SJSA1 (cell line): ENCODE measurements at regions not wholly inside any gene's neighbourhood (a gene's known extent, or its start where the extent isn't known, plus 50 kb on each side); places are given as distances from the start of the nearest gene placed in this dataset.

Experiments
- DNase-seq, 2 experiments: peaks; one replicate each; pipeline ENCODE4 v3.0.0-alpha.2; 2015 to 2020; ENCODE audit warnings: low spot score in 2 of 2, low read depth in 1 of 2
- H3K27ac ChIP-seq: fragments of 250-450 bp; sonication (Bioruptor Pico); 2 replicates; pipeline ENCODE4 v1.5.1; 2020; ENCODE audit warnings: mild to moderate bottlenecking, moderate library complexity
- H3K27me3 ChIP-seq: fragments of 250-450 bp; sonication (Bioruptor Pico); replicated peaks from 2 replicates; pipeline ENCODE4 v1.5.1; 2020; ENCODE audit warnings: mild to moderate bottlenecking, moderate library complexity
- H3K36me3 ChIP-seq: fragments of 250-450 bp; sonication (Bioruptor Pico); 2 replicates; pipeline ENCODE4 v1.5.1; 2020; ENCODE audit warnings: mild to moderate bottlenecking
- H3K4me1 ChIP-seq: fragments of 250-450 bp; sonication (Bioruptor Pico); replicated peaks from 2 replicates; pipeline ENCODE4 v1.6.1; 2021; ENCODE audit warnings: mild to moderate bottlenecking
- H3K4me3 ChIP-seq: fragments of 250-450 bp; sonication (Bioruptor Pico); 2 replicates; pipeline ENCODE4 v1.5.1; 2020; ENCODE audit warnings: mild to moderate bottlenecking
- H3K9me3 ChIP-seq: fragments of 250-450 bp; sonication (Bioruptor Pico); replicated peaks from 2 replicates; pipeline ENCODE4 v1.5.1; 2020; ENCODE audit warnings: mild to moderate bottlenecking

GRCh38 chr5:165874851-165875250, 2369.4 kb downstream of the MAT2B start:
- Histone ChIP-seq H3K27me3 (no peaks in the 10 kb centered on the region), H3K9me3 (peaks cover 13% of the 10 kb centered on the region), H3K4me3 (no peak overlapping the region), H3K27ac (no peak overlapping the region), H3K4me1 (no peaks in the 10 kb centered on the region), H3K36me3 (no peaks in the 10 kb centered on the region)
- DNase-seq, result no peak

GRCh38 chr5:165876538-165876937, 2371.1 kb downstream of the MAT2B start:
- H3K27ac ChIP-seq, result no peak overlapping the region
- H3K27me3 ChIP-seq, result no peaks in the 10 kb centered on the region
- peaks cover 16% of the 10 kb centered on the region for H3K9me3 ChIP-seq
- no peaks in the 10 kb centered on the region for H3K36me3 ChIP-seq
- H3K4me3 ChIP-seq, result no peak overlapping the region
- DNase-seq, result no peak
- H3K4me1 ChIP-seq, result no peaks in the 10 kb centered on the region

DNA sequence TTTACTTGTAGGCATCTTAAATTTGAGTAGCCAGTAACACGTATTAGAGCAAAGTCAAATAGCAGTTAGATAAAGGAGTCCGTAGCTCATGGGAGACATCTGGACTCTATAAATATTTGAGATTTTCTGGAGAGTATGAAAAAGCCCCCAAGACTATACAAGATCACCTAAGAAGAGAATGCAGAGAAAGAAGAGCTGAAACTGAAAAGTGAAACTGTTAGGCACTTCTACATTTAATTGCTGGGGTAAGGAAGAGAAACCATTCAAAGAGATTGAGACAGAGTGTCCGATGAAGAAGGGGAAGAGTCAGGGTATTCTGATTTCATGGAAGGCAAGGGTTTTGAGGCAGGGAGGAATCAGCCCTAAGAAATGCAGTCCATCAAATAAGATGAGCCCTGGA, 2372.1 kb downstream of the MAT2B start:
- H3K9me3 ChIP-seq, result peaks cover 19% of the 10 kb centered on the region
- no peak for DNase-seq
- H3K4me1 ChIP-seq, result no peaks in the 10 kb centered on the region

GRCh38 chr5:165881259-165881658, 2375.8 kb downstream of the MAT2B start:
- Histone ChIP-seq H3K4me1 (no peaks in the 10 kb centered on the region), H3K36me3 (no peaks in the 10 kb centered on the region), H3K27me3 (no peaks in the 10 kb centered on the region), H3K27ac (no peak overlapping the region), H3K4me3 (no peak overlapping the region), H3K9me3 (peaks cover 24% of the 10 kb centered on the region)
- no peak for DNase-seq

More for the DNA sequence above, 2372.1 kb downstream of the MAT2B start:
- no peaks in the 10 kb centered on the region for H3K36me3 ChIP-seq
- H3K4me3 ChIP-seq, result no peak overlapping the region
- no peak overlapping the region for H3K27ac ChIP-seq
- H3K27me3 ChIP-seq, result no peaks in the 10 kb centered on the region

DNA sequence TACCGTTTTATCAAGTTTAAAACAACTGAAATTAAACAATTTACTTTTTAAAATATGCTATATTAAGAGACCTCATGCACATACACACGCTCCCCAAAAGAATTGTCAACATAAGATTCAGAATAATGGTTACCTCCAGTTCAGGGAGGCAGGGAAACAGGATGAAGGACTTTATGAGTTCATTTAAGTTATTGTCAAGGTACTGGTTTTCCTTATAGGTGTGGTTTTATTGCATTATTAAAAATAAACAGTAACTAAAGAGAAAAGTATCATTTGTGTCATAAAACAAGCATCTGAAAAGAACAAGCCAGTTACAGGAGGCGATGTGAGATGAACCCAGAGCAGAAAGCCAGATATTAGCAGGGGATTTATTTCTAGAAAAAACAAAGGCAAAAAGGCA, 2376.7 kb downstream of the MAT2B start:
- no peak for DNase-seq
- H3K27ac ChIP-seq, result no peak overlapping the region
- no peaks in the 10 kb centered on the region for H3K4me1 ChIP-seq
- H3K36me3 ChIP-seq, result no peaks in the 10 kb centered on the region
- no peak overlapping the region for H3K4me3 ChIP-seq
- peaks cover 20% of the 10 kb centered on the region for H3K9me3 ChIP-seq
- H3K27me3 ChIP-seq, result no peaks in the 10 kb centered on the region

- Histone ChIP-seq H3K27me3 (no peaks in the 10 kb centered on the region), H3K4me1 (no peaks in the 10 kb centered on the region), H3K36me3 (no peaks in the 10 kb centered on the region), H3K9me3 (peaks cover 30% of the 10 kb centered on the region), H3K4me3 (no peak overlapping the region), H3K27ac (no peak overlapping the region)
- DNase-seq, result no peak
Observed at GRCh38 chr5:165885623-165886350, 2380.4 kb downstream of the MAT2B start.

GRCh38 chr5:165887147-165887546, 2381.7 kb downstream of the MAT2B start:
- H3K9me3 ChIP-seq, result peaks cover 26% of the 10 kb centered on the region
- no peak overlapping the region for H3K27ac ChIP-seq
- H3K4me1 ChIP-seq, result no peaks in the 10 kb centered on the region
- H3K27me3 ChIP-seq, result no peaks in the 10 kb centered on the region
- H3K36me3 ChIP-seq, result no peaks in the 10 kb centered on the region
- DNase-seq, result no peak
- H3K4me3 ChIP-seq, result no peak overlapping the region

GRCh38 chr5:165892383-165892782, 2387.0 kb downstream of the MAT2B start:
- no peaks in the 10 kb centered on the region for H3K27me3 ChIP-seq
- no peaks in the 10 kb centered on the region for H3K4me1 ChIP-seq
- no peak overlapping the region for H3K4me3 ChIP-seq
- H3K36me3 ChIP-seq, result no peaks in the 10 kb centered on the region
- H3K9me3 ChIP-seq, result peaks cover 20% of the 10 kb centered on the region
- DNase-seq, result no peak
- H3K27ac ChIP-seq, result no peak overlapping the region

GRCh38 chr5:165894916-165895315, 2389.5 kb downstream of the MAT2B start:
- Histone ChIP-seq H3K36me3 (no peaks in the 10 kb centered on the region), H3K9me3 (peaks cover 7% of the 10 kb centered on the region), H3K4me3 (no peak overlapping the region), H3K27ac (no peak overlapping the region), H3K4me1 (no peaks in the 10 kb centered on the region), H3K27me3 (no peaks in the 10 kb centered on the region)
- DNase-seq, result no peak

GRCh38 chr5:165903835-165904234, 2387.6 kb upstream of the WWC1 start:
- Histone ChIP-seq H3K27me3 (no peaks in the 10 kb centered on the region), H3K27ac (no peak overlapping the region), H3K4me1 (no peaks in the 10 kb centered on the region), H3K9me3 (peaks cover 24% of the 10 kb centered on the region), H3K36me3 (no peaks in the 10 kb centered on the region), H3K4me3 (no peak overlapping the region)
- no peak for DNase-seq

DNA sequence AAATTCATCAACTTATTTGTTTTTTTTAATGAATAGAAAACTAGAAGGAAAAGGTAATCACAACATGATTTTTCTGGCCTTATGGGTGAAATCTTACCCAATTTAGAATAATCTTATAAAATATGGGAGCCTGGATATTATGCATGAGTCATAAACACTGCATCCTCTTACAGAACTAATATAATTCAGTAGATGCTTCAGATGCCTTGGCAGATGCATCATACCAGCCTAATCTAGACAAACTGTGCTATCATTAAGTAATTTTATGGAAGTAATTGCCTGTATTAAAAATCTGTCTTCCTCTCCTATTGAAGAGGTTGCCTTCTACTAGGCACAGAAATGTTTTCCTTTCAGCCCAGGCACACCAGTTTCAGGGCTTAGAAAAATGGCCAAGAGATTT, 2384.6 kb upstream of the WWC1 start:
- Histone ChIP-seq H3K27ac (no peak overlapping the region), H3K36me3 (no peaks in the 10 kb centered on the region)

DNA sequence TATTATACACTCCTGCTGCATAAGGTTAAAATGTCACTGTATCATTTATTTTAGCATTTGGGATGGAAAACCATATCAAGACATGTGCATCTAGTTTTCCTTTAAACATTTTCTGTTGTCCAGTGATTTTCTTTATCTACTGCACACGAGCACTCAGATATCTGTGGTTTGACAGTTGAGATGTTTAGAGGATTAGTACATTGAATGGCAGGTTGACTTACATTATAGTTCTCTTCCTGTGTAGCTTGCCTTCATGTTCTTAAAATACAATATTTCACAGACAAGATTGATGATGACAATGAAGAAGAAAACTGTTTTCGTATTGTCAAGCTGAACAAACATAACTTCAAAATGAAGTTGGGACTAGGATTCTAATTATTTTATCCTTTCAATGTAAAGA, 2378.4 kb upstream of the WWC1 start:
- Histone ChIP-seq H3K9me3 (peaks cover 5% of the 10 kb centered on the region), H3K4me1 (no peaks in the 10 kb centered on the region), H3K36me3 (no peaks in the 10 kb centered on the region), H3K4me3 (no peak overlapping the region), H3K27me3 (no peaks in the 10 kb centered on the region; the same call in 1 of the 2 replicates), H3K27ac (no peak overlapping the region)
- no peak for DNase-seq

More for the DNA sequence above, 2384.6 kb upstream of the WWC1 start:
- Histone ChIP-seq H3K9me3 (peaks cover 21% of the 10 kb centered on the region), H3K27me3 (no peaks in the 10 kb centered on the region), H3K4me1 (no peaks in the 10 kb centered on the region), H3K4me3 (no peak overlapping the region)
- no peak for DNase-seq

DNA sequence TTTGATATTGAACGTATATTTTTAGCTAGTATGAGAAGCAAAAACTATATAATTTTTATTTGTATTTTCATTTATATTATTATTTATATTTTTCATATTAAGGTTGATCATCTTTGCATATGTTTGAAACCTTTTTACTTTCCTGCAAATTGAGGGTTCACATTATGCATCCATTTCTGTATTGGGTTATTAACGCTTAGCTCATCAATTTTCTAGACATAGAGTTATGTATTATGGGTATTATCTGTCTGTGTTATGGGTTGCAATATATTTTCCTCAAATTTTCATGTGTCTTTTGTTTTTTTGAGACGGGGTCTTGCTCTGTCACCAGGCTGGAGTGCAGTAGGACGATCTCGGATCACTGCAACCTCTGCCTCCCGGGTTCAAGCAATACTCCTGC, 2377.0 kb upstream of the WWC1 start:
- H3K4me3 ChIP-seq, result no peak overlapping the region
- H3K4me1 ChIP-seq, result no peaks in the 10 kb centered on the region
- H3K27me3 ChIP-seq, result no peaks in the 10 kb centered on the region; the same call in 1 of the 2 replicates
- no peak for DNase-seq
- no peak overlapping the region for H3K27ac ChIP-seq
- H3K36me3 ChIP-seq, result no peaks in the 10 kb centered on the region
- H3K9me3 ChIP-seq, result peaks cover 5% of the 10 kb centered on the region; the same call in 1 of the 2 replicates

DNA sequence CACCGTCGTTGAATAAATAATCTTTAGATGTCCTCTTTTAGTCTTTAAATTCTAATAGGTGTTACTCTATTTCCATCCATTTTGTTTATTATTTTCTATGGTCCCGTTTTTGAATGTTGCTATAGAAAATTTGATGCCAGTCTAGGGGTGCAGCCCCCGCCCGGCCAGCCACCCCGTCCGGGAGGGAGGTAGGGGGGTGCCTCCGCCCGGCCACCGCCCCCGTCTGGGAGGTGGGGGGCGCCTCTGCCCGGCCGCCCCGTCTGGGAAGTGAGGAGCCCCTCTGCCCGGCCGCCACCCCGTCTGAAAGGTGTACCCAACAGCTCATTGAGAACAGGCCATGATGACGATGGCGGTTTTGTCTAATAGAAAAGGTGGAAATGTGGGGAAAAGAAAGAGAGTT, 2372.2 kb upstream of the WWC1 start:
- Histone ChIP-seq H3K27ac (no peak overlapping the region), H3K4me1 (no peaks in the 10 kb centered on the region), H3K27me3 (no peaks in the 10 kb centered on the region; the same call in 1 of the 2 replicates), H3K4me3 (no peak overlapping the region), H3K36me3 (no peaks in the 10 kb centered on the region), H3K9me3 (peaks cover 10% of the 10 kb centered on the region)
- no peak for DNase-seq

DNA sequence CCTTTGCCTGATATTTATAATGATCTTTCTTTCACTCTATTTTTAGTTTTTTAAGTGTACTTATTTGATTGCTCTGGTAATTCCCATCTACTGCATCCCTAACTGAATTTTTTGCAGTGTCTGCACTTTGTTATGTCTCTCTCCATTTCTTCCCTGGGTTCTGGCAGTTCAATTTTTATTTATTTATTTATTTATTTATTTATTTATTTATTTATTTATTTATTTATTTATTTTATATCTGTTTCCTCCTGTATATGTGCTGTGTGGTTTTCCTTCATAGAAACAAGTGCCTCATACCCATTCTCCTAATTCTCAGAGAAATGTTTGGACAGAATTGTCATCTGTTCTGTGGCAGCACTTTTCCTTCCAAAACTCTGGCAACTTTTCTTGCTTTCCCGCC, 2370.8 kb upstream of the WWC1 start:
- Histone ChIP-seq H3K9me3 (peaks cover 10% of the 10 kb centered on the region), H3K27ac (no peak overlapping the region), H3K36me3 (no peaks in the 10 kb centered on the region), H3K4me1 (no peaks in the 10 kb centered on the region), H3K4me3 (no peak overlapping the region), H3K27me3 (no peaks in the 10 kb centered on the region; the same call in 1 of the 2 replicates)
- DNase-seq, result no peak
